ENCODE measurements at regions not wholly inside any gene's neighbourhood (a gene's known extent, or its start where the extent isn't known, plus 50 kb on each side); places are given as distances from the start of the nearest gene placed in this dataset.

DNA sequence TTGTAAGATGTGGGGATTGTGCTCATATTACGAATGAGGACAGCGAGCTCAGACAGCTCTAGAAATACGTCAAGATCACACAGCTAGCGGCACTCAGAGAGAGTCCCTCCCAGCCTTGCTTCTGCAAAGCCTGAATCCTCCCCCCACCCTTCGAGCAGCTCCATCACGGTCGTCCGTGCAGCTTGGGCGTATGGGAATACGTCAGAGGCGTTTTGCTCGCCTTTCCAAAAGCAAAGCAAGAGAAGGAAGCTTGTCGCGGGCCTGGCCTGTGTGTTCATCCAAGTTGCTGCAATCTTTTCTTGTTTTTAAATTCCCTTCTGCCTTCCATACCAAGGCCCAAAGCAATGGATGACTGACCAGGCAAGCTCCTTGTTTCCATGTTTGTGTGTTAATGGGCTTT is 125.5 kb upstream of the IRF2BP2 start:
- Histone ChIP-seq H4K8ac (replicated peaks; ENCODE audit: insufficient read length, low read depth, low read length) (no peak overlapping the region), H3K4me2 (ENCODE audit: insufficient read depth, insufficient read length, low read length) (no peak overlapping the region), H4K5ac (ENCODE audit: insufficient read length, low read depth, low read length) (no peak overlapping the region), H3K9me3 (ENCODE audit: control insufficient read depth, low read depth, low read length) (no peaks in the 10 kb centered on the region), H3K4me1 (ENCODE audit: insufficient read depth, low read length) (no peaks in the 10 kb centered on the region), H4K91ac (ENCODE audit: insufficient read length, low read depth, low read length) (no peak overlapping the region), H2BK5ac (ENCODE audit: insufficient read length, low read length) (no peak overlapping the region), H3T11ph (ENCODE audit: low read length) (no peak overlapping the region), H2AK5ac (ENCODE audit: insufficient read length, low read length) (no peak overlapping the region), H3K79me1 (ENCODE audit: insufficient read depth, low read depth, low read length, poor library complexity, severe bottlenecking) (no peaks in the 10 kb centered on the region), H3K4ac (ENCODE audit: low read depth, low read length) (no peak overlapping the region), H2BK15ac (ENCODE audit: low read depth, low read length) (no peak overlapping the region), H3K79me2 (ENCODE audit: insufficient read depth, low read length) (no peaks in the 10 kb centered on the region), H2BK12ac (ENCODE audit: insufficient read length, low read depth, low read length) (no peak overlapping the region), H3K27me3 (ENCODE audit: insufficient read depth, low read length) (no peaks in the 10 kb centered on the region), H3K56ac (ENCODE audit: insufficient read length, low read depth, low read length) (no peak overlapping the region), H2BK120ac (ENCODE audit: low read depth, low read length, poor library complexity, severe bottlenecking) (no peak overlapping the region), H3K23me2 (ENCODE audit: insufficient read length, low read depth, low read length, poor library complexity, severe bottlenecking) (no peaks in the 10 kb centered on the region), H3K9ac (ENCODE audit: extremely low read depth, insufficient read length, low read length) (no peak overlapping the region), H3K14ac (ENCODE audit: insufficient read depth, low read length) (no peak overlapping the region), H3K18ac (ENCODE audit: insufficient read length, low read depth, low read length) (no peak overlapping the region), H3K23ac (ENCODE audit: insufficient read length, low read depth, low read length) (no peak overlapping the region), H2AFZ (ENCODE audit: low read length) (no peak overlapping the region), H3K27ac (ENCODE audit: insufficient read length, low read depth, low read length) (no peak overlapping the region), H4K20me1 (ENCODE audit: control insufficient read depth, insufficient read depth, insufficient read length) (no peaks in the 10 kb centered on the region), H2BK20ac (ENCODE audit: low read depth, low read length, poor library complexity, severe bottlenecking) (no peak overlapping the region)
- Mint-ChIP-seq H3K36me3 (ENCODE audit: insufficient read depth in 1 of 3, low read depth in 3 of 3) (no peaks in the 10 kb centered on the region), H3K4me1 (peaks cover 34 to 36% of the 10 kb centered on the region in 2 experiments), H3K27ac (peak overlapping the region in 1 of 3 experiments; percentile 42; a peak in 1 of 7 replicates), H3K9me3 (peaks cover 0 to 4% of the 10 kb centered on the region in 2 experiments; a peak in 1 of 5 replicates), H3K27me3 (ENCODE audit: low read depth) (peaks cover 5% of the 10 kb centered on the region; the same call in 1 of the 2 replicates), H3K4me3 (no peak overlapping the region)
- no peak for TF ChIP-seq CTCF (conservative IDR thresholded peaks at IDR 0.05)
- whole genome bisulfite sequencing (ENCODE audit: extremely low coverage, insufficient read length, low lambda C conversion rate) = no CpG with 5 or more reads among the region's 14 CpGs
- DNase-seq = no peak

All from H9 (cell line).